HFF-Myc (cell line): ENCODE measurements at regions not wholly inside any gene's neighbourhood (a gene's known extent, or its start where the extent isn't known, plus 50 kb on each side); places are given as distances from the start of the nearest gene placed in this dataset.

Source experiments
- DNase-seq: peaks from one replicate; pipeline ENCODE4 v3.0.0-alpha.2; 2011; ENCODE audit warnings: low read depth; ENCODE audit errors: extremely low read depth
- H3K4me3 ChIP-seq: replicated peaks from 2 replicates; pipeline ENCODE4 v1.5.1; 2011; ENCODE audit warnings: low read depth, mild to moderate bottlenecking, control low read depth, low read length
- CTCF ChIP-seq: IDR thresholded peaks from 2 replicates; pipeline ENCODE4 v1.5.1; 2012; ENCODE audit warnings: mild to moderate bottlenecking, low read depth, low read length, control low read depth; ENCODE audit errors: missing control alignments

GRCh38 chr7:124566583-124566982, 199.0 kb downstream of the GPR37 start:
- DNase-seq = peak; percentile 2
- H3K4me3 ChIP-seq = no peak overlapping the region
- TF ChIP-seq CTCF = no peak

GRCh38 chr7:124557587-124557986, 208.0 kb downstream of the GPR37 start:
- no peak for DNase-seq
- no peak for TF ChIP-seq CTCF
- no peak overlapping the region for H3K4me3 ChIP-seq

- H3K4me3 ChIP-seq = no peak overlapping the region
- no peak for TF ChIP-seq CTCF
- DNase-seq = no peak
These were observed 208.5 kb downstream of the GPR37 start for GRCh38 chr7:124557101-124557500.

- DNase-seq = no peak
- H3K4me3 ChIP-seq = no peak overlapping the region
- no peak for TF ChIP-seq CTCF
These were observed 212.1 kb downstream of the GPR37 start for GRCh38 chr7:124553502-124553901.

- H3K4me3 ChIP-seq = no peak overlapping the region
- no peak for DNase-seq
- no peak for TF ChIP-seq CTCF
These were observed 213.4 kb downstream of the GPR37 start for GRCh38 chr7:124552217-124552616.

GRCh38 chr7:124550036-124550435, 215.6 kb downstream of the GPR37 start:
- DNase-seq = no peak
- H3K4me3 ChIP-seq = no peak overlapping the region
- TF ChIP-seq CTCF = no peak

- no peak for TF ChIP-seq CTCF
- no peak for DNase-seq
- H3K4me3 ChIP-seq = no peak overlapping the region
These were observed 223.1 kb downstream of the GPR37 start for GRCh38 chr7:124542476-124542875.
